Jurkat, Clone E6-1 (cell line): ENCODE measurements at regions not wholly inside any gene's neighbourhood (a gene's known extent, or its start where the extent isn't known, plus 50 kb on each side); places are given as distances from the start of the nearest gene placed in this dataset.
"Not testable (repeated sequence)": the region's sequence is repeated elsewhere in the genome, so short reads cannot be mapped to it uniquely, and the experiment has no call there.

Source experiments
- DNase-seq: peaks from one replicate; pipeline ENCODE4 v3.0.0-alpha.2; 2011; ENCODE audit warnings: low read depth, low spot score
- H3K4me3 ChIP-seq: 2 replicates; pipeline ENCODE4 v1.5.1; 2011; ENCODE audit warnings: mild to moderate bottlenecking, low read length, control low read depth, moderate library complexity

DNA sequence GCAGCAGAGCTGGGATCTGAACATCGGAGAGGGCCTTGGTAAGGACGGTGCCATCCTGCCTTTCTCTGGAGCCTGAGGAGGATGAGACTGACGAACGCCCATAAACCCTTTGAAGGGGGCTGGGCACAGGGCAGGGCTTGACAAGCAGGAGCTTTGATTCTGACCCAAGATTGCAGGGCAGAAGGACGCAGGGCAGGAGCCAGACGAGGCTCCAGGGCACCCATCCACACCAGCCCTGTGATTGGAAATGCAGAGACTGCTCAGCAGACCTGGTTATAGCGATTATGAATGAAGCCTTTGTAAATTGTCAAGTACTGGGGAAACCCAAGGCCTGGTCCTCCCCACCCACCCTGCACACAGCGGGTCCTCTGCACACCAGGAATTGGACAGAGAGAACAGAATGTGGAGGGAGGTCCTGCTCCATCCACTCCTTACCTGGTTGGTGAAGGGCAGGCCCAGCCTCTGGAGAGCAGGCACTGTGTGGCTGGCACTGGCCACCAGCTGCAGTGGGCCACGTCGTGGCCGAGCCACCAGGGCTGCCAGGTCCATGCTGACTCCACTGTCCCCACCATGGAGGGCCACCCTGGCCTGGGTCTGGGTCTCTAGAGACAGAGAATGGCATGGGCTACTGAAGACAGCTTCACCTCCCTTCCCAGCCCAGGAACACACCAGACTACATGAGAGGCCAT lies 68.8 kb downstream of the RMI2 start:
- H3K4me3 ChIP-seq, result no peak overlapping the region
- DNase-seq, result no peak

DNA sequence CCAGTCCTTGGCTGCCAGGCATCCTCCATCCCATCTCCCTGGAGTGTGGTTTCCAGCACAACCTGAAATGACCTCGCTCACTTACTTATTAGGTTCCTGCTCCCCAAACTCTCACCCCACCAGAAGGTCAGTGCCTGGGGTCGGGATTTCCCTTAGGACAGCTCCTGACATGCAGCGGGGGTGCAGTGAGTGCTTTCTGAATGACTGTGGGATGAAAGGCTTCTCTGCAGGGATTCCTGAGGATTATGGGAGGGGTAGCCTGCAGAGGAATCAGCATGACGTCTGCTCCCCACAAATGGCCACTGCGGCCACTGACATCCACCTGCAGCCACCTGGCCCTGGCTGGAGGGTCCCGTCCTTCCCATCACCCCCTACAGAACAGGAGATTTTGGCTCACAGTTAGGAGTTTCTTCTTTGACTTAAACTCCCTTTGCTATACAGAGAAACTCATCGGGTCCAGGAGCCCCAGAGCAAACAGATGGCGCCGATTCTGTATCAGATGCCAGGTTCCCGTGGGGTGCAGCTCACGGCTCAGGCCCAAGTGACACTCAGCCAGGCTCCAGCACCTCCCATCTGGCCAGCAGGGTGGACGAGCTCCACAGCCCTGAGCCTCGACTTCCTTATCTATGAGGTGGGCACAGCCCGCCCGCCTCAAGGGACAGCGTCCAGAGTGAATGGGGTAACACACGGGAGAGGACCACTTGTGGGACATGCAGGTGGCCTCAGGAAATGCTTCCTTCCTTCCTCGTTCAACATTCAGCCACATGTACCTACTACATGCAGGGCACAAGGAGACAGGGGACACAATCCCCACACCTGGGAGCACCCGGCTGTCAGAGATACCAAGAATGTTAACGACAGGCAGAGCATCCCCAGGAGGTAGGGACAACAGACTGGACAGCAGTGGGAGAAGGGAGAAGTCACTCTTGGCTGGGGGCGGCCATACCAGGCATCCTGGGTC lies 69.8 kb downstream of the RMI2 start:
- DNase-seq, result no peak
- H3K4me3 ChIP-seq, result no peak overlapping the region

DNA sequence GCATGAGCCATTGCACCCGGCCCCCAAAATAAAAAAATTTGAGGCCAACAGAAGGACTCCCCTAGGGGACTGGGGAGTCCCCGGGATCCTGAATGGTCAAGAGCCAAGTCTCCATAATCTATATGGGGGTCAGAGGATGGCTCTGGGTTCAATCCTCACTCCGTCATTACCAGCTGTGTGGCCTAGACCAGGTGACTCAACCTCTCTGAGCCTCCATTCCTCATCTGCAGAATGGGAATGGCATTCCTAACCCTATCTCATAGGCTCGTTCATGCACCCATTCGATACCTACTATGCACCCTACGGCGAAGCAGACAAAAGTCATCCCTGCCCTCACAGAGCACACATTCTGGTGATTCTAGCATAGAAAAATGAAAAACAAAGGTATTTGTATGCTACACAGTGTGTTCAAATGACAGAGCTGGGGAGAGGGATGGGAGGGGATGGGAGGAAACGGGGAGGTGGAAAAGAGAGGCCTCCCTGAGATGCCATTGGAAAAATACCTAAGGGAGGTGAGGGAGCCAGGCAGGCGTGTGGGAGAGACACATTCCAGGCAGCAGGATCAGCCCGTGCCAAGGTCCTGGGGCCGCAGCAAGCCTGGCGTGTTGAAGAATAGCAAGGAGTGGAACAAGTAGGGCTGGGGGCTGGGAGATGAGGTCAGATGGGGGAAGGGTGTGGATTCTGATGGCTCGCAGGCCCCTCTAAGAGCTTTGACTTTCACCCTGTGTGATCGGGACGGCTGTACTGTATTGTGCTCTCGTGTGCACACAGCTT lies 71.2 kb downstream of the RMI2 start:
- no peak overlapping the region for H3K4me3 ChIP-seq
- DNase-seq, result no peak

DNA sequence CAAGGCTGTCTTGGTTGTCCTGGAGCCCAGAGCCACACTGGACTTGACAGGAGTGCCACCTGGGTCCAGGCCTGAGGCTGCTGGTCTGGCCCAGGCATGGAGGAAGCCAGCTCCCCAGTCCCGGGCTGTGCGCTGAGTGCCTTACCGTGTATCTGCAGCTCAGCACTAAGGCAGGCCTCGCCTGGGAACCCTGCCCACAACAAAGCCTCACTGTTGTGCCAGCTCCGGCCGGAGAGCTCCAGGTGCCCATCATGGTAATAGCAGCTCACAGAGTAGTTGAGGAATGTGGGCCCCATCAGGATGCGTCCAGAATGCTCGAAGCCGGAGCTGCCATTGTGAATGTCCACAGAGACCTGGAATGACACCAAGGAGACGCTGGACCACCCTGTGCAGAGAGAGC lies 72.2 kb downstream of the RMI2 start:
- no peak overlapping the region for H3K4me3 ChIP-seq
- no peak for DNase-seq

DNA sequence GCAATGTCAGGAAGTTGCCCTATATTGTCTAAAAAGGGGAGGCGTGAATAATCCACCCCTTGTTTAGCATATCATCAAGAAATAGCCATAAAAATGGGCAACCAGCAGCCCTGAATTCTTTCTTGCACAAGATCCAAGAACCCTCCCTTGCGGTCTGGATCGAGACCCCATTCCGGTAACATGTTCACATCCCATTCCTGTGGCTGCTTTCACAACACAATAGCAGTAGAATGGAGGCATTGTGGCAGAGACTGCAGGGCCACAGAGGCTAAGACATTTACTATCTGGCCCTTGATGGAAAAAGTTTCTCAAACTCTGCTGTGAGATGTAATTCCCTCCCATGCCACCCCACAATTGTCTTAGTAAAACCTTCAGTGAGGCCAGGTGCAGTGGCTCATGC lies 73.2 kb downstream of the RMI2 start:
- no peak for DNase-seq
- no peak overlapping the region for H3K4me3 ChIP-seq

GRCh38 chr16:11420067-11420466 lies 74.8 kb downstream of the RMI2 start:
- not testable (repeated sequence) for H3K4me3 ChIP-seq, DNase-seq

GRCh38 chr16:11420895-11421294 lies 75.6 kb downstream of the RMI2 start:
- H3K4me3 ChIP-seq, result no peak overlapping the region
- DNase-seq, result no peak

DNA sequence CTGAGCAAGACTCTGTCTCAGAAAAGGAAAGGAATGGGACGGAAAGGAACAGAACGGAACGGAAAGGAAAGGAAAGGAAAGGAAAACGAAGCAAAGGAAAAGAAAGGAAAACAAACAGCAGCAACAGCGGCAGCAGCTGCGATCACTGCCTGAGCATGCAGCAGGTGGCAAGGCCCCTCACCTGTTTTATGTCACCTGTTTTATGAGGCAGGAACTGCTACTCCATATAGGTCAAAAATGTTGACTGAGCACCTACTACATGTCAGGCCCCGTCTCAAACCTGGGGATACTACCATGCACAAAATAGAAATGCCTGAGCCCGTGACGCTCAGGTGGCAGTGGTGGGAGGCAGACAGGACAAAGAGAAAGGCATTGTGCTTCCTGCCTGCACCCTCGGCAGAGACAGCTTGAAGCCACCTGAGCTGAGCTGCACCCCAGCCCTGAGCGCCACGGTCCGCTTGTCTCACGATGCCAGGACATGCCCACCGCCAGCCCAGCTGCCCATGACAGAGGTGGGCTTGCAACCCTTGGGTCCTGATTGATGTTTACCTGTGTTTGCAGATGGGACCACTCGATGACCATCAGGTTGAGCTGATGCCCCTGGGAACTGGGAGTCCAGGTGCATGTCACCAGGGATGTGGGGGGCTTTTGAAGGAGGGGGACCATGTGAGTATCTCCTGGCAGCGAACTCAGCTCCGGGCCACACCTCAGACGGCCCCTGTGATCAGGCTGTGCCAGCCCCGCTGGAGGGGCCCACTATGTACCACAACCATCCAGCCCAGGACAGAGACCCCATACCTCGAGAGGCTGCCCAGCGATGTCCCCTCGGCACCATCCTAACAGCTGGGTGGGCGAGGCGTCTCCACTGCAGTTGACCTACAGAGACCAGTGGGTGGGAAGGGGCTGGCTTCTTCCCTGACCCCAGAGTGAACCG lies 77.4 kb downstream of the RMI2 start:
- DNase-seq, result no peak
- H3K4me3 ChIP-seq, result no peak overlapping the region

- DNase-seq, result peak; percentile 30
- no peak overlapping the region for H3K4me3 ChIP-seq
These were observed 78.3 kb downstream of the RMI2 start for GRCh38 chr16:11423315-11424117.

DNA sequence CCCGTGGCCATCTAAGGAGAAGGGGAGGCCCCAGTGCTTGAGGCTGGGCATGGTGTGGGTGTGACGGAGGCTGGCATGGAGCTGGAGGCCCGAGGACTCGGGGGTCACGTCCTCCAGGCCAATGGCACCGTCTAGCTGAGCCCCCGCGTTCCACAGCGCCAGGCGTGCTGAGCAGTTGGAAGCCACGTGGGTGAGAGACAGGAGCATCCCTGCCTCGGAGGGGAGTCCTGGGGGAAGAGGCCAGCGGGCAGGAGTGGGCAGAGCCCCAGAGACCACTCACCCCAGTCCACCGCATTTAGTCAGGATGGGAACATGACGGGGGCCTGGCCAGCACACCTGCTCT lies 78.8 kb downstream of the RMI2 start:
- no peak overlapping the region for H3K4me3 ChIP-seq
- DNase-seq, result no peak

GRCh38 chr16:11425140-11425539 lies 79.9 kb downstream of the RMI2 start:
- no peak overlapping the region for H3K4me3 ChIP-seq
- DNase-seq, result no peak

GRCh38 chr16:11428623-11428953 lies 83.3 kb downstream of the RMI2 start:
- no peak for DNase-seq
- H3K4me3 ChIP-seq, result no peak overlapping the region

GRCh38 chr16:11429123-11429522 lies 83.9 kb downstream of the RMI2 start:
- no peak for DNase-seq
- H3K4me3 ChIP-seq, result no peak overlapping the region

DNA sequence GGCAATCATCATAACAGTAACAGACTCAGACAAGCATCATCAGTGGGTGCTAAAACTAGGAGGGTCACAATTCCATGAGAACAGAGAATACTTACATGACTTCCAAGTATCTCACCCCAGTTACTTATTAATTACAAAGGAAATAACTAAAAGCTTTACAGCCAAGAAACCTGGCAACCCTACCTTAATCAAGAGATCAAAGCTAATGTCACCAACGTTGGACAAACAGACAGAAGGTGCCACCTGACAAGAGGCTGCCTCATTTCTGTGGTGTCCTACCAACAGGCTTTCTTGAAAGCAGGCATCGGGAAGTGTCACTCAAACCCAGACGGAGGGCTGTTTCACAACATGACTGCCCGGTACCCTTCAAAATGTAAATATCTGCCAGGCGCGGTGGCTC lies 84.6 kb downstream of the RMI2 start:
- no peak for DNase-seq
- H3K4me3 ChIP-seq, result no peak overlapping the region

DNA sequence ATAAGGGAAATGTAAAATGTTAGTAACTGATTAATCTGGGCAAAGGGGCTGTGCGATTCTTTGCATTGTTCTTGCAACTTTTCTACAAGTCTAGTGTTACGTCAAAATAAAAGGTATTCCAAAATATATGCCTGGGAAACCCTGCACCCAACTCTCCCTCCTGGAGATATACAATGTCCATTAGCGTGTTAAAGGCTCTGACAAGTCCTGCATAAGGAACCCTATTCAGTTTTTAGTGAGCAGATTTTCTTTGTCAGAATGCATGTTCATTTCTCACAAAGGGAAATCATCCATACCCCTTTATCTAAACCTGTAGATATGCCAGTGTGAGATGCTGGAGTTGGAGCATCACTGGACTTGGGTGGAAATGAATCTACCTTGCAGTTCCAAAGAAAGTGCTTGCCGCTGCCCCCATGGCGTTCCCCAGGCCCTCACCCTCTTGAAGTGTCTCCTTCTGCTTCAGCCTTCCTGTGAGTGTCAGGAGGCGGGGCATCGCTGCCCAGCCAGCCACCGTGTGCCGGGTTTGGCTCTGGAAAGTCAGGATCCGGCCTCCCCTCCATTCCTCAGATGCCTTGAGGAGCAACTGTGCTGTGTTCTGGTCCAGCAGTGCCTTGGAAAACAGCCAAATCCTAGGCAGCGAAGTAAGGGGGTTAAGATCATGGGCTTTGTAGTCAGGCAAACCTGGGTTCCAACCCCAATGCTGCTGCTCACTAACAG lies 85.5 kb downstream of the RMI2 start:
- H3K4me3 ChIP-seq, result no peak overlapping the region
- no peak for DNase-seq

- no peak for DNase-seq
- no peak overlapping the region for H3K4me3 ChIP-seq
These were observed 86.7 kb downstream of the RMI2 start for GRCh38 chr16:11431915-11432465.

DNA sequence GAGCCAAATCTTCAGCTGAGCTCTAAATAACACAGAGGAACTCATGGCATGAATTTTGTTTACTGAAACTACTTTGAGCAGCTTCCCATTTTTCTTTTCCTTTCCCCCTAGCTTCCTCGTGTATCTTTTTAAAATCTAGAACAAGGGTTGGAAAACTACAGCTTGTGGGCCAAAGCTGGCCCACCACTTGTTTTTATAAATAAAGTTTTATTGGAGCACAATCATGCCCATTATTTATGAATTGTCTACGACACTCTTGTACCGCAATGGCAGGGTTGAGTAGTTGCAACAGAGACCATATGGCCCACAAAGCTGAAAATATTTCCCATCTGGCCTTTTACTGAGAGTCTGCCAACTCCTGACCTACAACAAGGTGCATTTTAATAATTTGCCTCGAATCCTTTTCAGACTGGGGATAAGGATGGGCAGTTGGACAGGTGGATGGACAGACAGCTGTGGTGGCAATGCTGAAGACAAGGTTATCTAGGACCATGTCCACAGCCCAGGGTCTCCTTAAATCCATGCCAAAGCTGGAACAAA lies 87.7 kb downstream of the RMI2 start:
- H3K4me3 ChIP-seq, result no peak overlapping the region
- no peak for DNase-seq
